Muscle layer of colon (tissue), 2 donors: ENCODE measurements at regions not wholly inside any gene's neighbourhood (a gene's known extent, or its start where the extent isn't known, plus 50 kb on each side); places are given as distances from the start of the nearest gene placed in this dataset.
"Not testable (repeated sequence)": the region's sequence is repeated elsewhere in the genome, so short reads cannot be mapped to it uniquely, and the experiment has no call there.

Experiments
- H3K27ac ChIP-seq: one replicate; pipeline ENCODE4 v1.7.0; 2013; ENCODE audit warnings: low read depth, mild to moderate bottlenecking, low read length, moderate library complexity
- H3K27me3 ChIP-seq, 2 donors: one replicate each; pipeline ENCODE4 v1.7.0; 2013; ENCODE audit warnings: low read length in 2 of 2, mild to moderate bottlenecking in 2 of 2; ENCODE audit not compliant: insufficient read depth in 2 of 2, control insufficient read depth in 1 of 2
- H3K36me3 ChIP-seq: one replicate; pipeline ENCODE4 v1.7.0; 2013; ENCODE audit warnings: mild to moderate bottlenecking, low read length; ENCODE audit not compliant: insufficient read depth
- H3K4me1 ChIP-seq: one replicate; pipeline ENCODE4 v1.7.0; 2013; ENCODE audit warnings: mild to moderate bottlenecking, low read length; ENCODE audit not compliant: insufficient read depth
- H3K4me3 ChIP-seq, 2 donors: one replicate each; pipeline ENCODE4 v1.7.0; 2013; ENCODE audit warnings: low read length in 2 of 2, low read depth in 1 of 2, mild to moderate bottlenecking in 1 of 2, moderate library complexity in 1 of 2
- H3K9ac ChIP-seq: one replicate; pipeline ENCODE4 v1.7.0; 2013; ENCODE audit warnings: low read length
- H3K9me3 ChIP-seq: one replicate; pipeline ENCODE4 v1.7.0; 2013; ENCODE audit warnings: mild to moderate bottlenecking, low read length
- donor health status: abdominal sarcoma.
- donor health status: Adenocarcinoma of cecum.

DNA sequence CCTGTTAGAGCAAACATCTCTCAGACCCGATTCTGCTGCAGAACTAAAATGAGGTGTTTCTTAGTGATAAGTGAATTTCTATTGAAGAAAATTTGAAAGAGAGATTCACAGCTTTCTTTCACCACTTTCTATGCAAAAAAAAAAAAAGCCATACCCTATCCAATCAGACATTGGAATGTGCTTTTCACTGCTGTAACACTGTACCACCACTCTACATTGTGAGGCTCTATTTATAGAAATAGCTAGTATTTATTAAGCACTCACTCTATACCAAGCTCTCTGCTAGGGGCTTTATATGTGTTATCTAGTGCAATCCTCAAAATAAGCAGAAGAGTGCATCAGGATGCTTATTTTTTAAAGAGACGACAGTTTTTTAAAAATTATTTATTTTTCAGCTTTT lies 580.6 kb upstream of the VRK2 start:
- Histone ChIP-seq H3K9me3 (no peaks in the 10 kb centered on the region), H3K27ac (no peak overlapping the region), H3K36me3 (no peaks in the 10 kb centered on the region), H3K4me1 (no peaks in the 10 kb centered on the region), H3K9ac (no peak overlapping the region), H3K4me3 (no peak overlapping the region), H3K27me3 (no peaks in the 10 kb centered on the region)

DNA sequence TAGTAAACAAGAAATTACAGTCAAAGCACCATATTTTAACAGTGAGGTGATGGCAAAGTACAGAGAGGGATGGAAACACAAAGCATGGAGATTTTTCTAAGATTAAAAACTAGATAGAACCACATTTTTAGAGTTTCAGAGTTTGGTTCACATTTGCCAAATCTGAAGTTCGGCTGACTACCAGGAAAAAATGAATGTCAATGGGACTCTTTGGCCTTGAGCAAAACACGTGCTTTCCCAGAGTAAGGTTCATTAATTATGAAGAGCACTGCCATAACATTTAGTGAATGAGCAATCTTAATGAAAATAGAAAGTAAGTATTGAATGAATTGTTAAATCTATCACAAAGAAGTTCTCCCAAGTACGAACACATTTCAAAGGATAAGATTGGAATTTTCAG lies 571.2 kb upstream of the VRK2 start:
- Histone ChIP-seq H3K4me3 (no peak overlapping the region), H3K9ac (no peak overlapping the region), H3K36me3 (no peaks in the 10 kb centered on the region), H3K4me1 (no peaks in the 10 kb centered on the region), H3K9me3 (no peaks in the 10 kb centered on the region), H3K27ac (no peak overlapping the region), H3K27me3 (no peaks in the 10 kb centered on the region)

DNA sequence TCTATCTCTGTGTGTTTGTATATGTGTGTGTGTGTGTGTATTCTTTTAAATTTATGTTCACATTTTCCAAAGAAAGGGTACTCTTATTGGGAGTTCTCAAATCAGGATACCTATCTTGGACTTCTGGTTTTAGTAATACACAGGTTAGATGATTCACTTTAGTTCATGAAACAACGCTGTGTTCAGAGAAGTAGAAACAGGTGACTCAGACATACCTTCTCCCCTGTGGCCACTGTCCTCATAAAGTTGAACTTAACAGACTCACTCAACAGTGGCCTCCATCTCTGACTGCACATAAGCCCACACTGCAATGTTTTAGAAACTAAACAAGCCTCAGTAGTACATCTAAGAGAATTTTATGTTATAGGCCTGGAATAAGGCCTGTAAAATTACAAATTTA lies 566.6 kb upstream of the VRK2 start:
- H3K27me3 ChIP-seq: no peaks in the 10 kb centered on the region
- H3K27ac ChIP-seq: no peak overlapping the region
- no peaks in the 10 kb centered on the region for H3K4me1 ChIP-seq
- H3K9me3 ChIP-seq: no peaks in the 10 kb centered on the region
- H3K9ac ChIP-seq: no peak overlapping the region
- H3K36me3 ChIP-seq: no peaks in the 10 kb centered on the region
- H3K4me3 ChIP-seq: no peak overlapping the region

DNA sequence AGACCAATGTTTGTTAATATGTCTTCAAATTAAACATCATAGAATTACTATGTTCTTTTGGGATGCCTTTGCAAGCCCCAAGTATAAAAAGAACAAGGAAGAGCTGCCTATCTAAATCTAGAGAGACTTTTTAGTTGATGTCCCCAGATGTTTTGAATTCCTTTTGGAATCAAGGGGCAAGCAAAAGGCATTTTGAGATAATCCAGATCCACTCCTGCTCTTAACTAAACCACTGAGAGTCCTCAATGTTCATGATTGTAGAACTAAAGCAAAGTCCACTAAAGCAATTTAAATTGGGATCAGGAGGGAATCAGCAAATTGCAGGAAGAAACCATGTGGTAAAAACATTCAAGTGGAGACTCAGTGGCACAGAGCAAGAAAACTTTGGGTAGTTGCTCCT lies 558.5 kb upstream of the VRK2 start:
- no peaks in the 10 kb centered on the region for H3K36me3 ChIP-seq
- no peaks in the 10 kb centered on the region for H3K9me3 ChIP-seq
- no peak overlapping the region for H3K9ac ChIP-seq
- H3K27me3 ChIP-seq: no peaks in the 10 kb centered on the region
- no peaks in the 10 kb centered on the region for H3K4me1 ChIP-seq
- no peak overlapping the region for H3K4me3 ChIP-seq
- H3K27ac ChIP-seq: no peak overlapping the region

DNA sequence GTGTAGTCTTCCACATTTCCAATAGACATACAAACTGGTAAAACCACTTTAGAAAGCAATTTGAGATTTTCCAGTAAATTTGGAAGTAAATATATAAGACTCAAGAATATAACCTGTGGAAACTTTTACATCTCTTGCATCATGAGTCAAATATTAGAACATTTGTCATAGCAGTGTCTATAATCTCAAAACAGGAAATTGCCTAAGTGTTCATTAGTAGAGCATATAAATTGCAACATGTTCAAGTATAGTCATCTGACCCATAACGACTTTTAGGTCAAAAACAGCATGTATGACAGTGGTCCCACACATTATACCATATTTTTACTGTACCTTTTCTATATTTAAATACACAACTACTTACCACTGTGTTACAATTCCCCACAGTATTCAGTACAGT lies 555.9 kb upstream of the VRK2 start:
- Histone ChIP-seq H3K36me3 (no peaks in the 10 kb centered on the region), H3K9me3 (no peaks in the 10 kb centered on the region), H3K4me1 (no peaks in the 10 kb centered on the region), H3K27me3 (no peaks in the 10 kb centered on the region), H3K9ac (no peak overlapping the region), H3K4me3 (no peak overlapping the region), H3K27ac (no peak overlapping the region)

DNA sequence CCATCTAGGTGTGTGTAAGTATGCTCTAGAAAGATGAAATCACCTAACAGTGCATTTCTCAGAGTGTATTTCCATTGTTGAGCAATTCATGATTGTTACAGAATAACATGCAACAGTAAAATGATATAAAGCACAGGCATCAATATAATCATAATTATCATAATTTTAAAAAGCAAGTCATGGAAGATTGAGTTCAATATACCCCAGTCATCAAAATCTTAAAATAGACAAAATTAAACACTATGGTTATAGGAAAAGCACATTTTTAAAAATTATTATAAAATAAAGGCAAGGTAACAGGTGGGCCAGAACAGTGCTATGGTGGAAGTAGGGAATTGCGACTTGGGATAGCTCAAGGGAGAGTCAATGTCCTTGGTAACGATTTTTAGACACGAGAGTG lies 555.4 kb upstream of the VRK2 start:
- Histone ChIP-seq H3K27me3 (no peaks in the 10 kb centered on the region), H3K27ac (no peak overlapping the region), H3K36me3 (no peaks in the 10 kb centered on the region), H3K9ac (no peak overlapping the region), H3K9me3 (no peaks in the 10 kb centered on the region), H3K4me1 (no peaks in the 10 kb centered on the region), H3K4me3 (no peak overlapping the region)

DNA sequence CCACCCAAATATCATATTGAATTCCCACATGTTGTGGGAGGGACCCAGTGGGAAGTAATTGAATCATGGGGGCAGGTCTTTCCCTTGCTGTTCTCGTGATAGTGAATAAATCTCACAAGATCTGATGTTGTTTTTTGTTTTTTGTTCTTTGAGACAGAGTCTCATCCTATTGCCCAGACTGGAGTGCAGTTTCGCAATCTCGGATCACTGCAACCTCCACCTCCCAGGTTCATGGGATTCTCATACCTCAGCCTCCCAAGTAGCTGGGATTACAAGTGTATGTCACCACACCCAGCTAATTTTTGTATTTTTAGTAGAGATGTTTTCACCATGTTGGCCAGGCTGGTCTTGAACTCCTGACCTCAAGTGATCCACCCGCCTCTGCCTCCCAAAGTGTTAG lies 552.6 kb upstream of the VRK2 start:
- H3K4me1 ChIP-seq, H3K9me3 ChIP-seq, H3K36me3 ChIP-seq, H3K27me3 ChIP-seq, H3K4me3 ChIP-seq, H3K27ac ChIP-seq, H3K9ac ChIP-seq: not testable (repeated sequence)

DNA sequence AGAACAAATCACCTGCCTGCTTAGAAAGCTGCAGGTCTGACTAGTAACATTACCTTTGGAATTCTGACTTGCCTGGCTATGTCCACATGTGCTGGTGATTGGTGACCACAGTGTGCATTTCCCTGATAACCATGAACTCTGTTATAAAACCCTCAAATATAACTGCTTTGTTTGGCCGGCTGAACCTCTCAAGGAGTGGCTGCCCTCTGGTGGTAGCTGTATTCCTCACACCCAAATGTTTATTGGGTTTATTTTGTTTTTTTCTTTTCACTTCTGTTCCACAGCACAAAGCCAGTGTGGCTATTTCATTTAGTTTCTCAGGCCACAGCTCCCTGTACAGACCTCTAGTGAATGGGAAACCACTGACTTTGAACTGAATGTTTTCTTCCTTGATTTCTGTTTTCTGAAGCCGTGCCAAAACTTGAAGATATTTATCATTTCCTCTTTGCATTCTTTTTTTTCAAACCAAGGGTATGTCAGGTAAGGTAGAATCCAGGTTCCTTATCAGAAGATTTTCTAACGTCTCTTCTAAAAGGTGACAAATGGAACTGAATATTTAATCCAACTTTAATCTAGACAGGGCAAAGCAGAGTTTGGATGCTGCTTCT lies 549.0 kb upstream of the VRK2 start:
- Histone ChIP-seq H3K27ac (no peak overlapping the region), H3K9me3 (no peaks in the 10 kb centered on the region), H3K9ac (no peak overlapping the region)

DNA sequence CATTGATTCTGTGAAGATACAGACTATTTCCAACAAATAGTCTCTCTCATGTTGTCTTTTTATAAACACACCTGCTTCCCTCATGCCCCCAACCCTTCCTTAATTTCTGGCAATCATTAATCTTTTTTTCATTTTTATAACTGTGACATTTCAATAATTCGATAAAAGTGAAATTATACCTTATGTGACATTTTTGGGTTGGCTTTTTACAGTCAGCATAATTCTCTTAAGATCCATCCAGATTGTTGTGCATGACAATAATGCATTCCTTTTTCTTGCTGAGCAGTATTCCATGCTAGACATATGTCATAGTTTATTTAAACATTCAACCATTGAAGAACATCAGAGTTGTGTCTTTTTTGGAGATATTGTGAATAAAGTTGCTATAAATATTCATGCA lies 541.8 kb upstream of the VRK2 start:
- Histone ChIP-seq H3K4me1 (no peaks in the 10 kb centered on the region), H3K9me3 (no peaks in the 10 kb centered on the region), H3K9ac (no peak overlapping the region), H3K4me3 (no peak overlapping the region), H3K36me3 (no peaks in the 10 kb centered on the region), H3K27me3 (no peaks in the 10 kb centered on the region), H3K27ac (no peak overlapping the region)

More for the DNA sequence above, 549.0 kb upstream of the VRK2 start:
- H3K36me3 ChIP-seq: no peaks in the 10 kb centered on the region
- no peaks in the 10 kb centered on the region for H3K4me1 ChIP-seq
- no peaks in the 10 kb centered on the region for H3K27me3 ChIP-seq
- H3K4me3 ChIP-seq: no peak overlapping the region

DNA sequence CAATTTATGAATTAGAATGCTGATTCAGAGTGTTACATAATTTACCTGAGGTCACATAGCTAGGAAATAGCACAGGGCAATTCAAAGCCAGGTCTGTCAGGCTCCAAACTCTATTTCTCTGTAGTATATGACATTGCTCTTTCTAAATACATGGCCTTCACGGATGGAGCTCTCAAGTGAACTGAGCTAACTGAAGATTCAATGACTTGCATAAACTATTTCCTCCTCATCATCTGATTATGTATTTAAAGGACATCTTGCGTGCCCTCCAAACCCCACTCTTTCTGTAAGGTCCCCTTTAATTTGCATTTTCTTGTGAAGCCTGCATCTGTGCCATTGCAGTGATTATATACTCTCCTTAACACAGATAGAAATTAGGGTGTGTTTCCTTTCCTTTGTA lies 537.4 kb upstream of the VRK2 start:
- Histone ChIP-seq H3K9me3 (no peaks in the 10 kb centered on the region), H3K36me3 (no peaks in the 10 kb centered on the region), H3K9ac (no peak overlapping the region), H3K4me3 (no peak overlapping the region), H3K4me1 (no peaks in the 10 kb centered on the region), H3K27ac (no peak overlapping the region), H3K27me3 (no peaks in the 10 kb centered on the region)

DNA sequence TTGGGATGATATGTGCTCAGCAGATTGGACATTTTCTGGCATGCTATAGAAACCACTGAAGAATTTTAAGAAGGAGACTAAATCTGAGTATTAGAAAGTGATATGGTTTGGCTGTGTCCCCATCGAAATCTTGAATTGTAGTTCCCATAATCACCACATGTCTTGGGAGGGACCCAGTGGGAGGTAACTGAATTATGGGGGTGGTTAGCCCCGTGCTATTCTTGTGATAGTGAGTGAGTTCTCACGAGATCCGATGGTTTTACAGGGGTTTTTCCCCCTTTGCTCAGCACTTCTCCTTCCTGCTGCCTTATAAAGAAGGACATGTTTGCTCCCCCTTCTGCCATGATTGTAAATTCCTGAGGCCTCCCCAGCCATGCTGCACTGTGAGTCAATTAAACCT lies 535.9 kb upstream of the VRK2 start:
- no peaks in the 10 kb centered on the region for H3K27me3 ChIP-seq
- no peak overlapping the region for H3K9ac ChIP-seq
- H3K36me3 ChIP-seq: no peaks in the 10 kb centered on the region
- no peaks in the 10 kb centered on the region for H3K9me3 ChIP-seq
- H3K27ac ChIP-seq: no peak overlapping the region
- H3K4me1 ChIP-seq: no peaks in the 10 kb centered on the region
- no peak overlapping the region for H3K4me3 ChIP-seq

DNA sequence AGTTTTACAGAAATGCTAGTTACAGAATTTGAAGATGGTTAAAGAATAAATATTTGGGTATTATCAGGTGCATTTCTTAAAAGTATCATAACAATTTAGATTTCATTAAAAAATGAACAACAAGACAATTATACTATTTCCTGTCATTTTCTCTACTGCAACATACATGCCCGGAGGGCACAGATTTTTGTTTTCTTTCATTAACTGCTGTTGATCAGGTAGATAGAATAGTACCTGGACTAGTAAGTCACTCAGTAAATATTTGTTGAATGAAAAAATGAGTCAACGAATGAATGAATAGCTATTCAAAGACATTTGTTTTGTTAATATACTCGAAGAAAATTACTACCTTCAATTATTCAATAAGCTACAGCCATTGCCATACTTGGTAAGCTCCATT lies 531.2 kb upstream of the VRK2 start:
- Histone ChIP-seq H3K36me3 (no peaks in the 10 kb centered on the region), H3K27me3 (no peaks in the 10 kb centered on the region), H3K27ac (no peak overlapping the region)

More for the DNA sequence above, 531.2 kb upstream of the VRK2 start:
- H3K9me3 ChIP-seq: no peaks in the 10 kb centered on the region
- H3K4me3 ChIP-seq: no peak overlapping the region
- no peaks in the 10 kb centered on the region for H3K4me1 ChIP-seq
- H3K9ac ChIP-seq: no peak overlapping the region
